ENCODE measurements at regions not wholly inside any gene's neighbourhood (a gene's known extent, or its start where the extent isn't known, plus 50 kb on each side); places are given as distances from the start of the nearest gene placed in this dataset.

DNA sequence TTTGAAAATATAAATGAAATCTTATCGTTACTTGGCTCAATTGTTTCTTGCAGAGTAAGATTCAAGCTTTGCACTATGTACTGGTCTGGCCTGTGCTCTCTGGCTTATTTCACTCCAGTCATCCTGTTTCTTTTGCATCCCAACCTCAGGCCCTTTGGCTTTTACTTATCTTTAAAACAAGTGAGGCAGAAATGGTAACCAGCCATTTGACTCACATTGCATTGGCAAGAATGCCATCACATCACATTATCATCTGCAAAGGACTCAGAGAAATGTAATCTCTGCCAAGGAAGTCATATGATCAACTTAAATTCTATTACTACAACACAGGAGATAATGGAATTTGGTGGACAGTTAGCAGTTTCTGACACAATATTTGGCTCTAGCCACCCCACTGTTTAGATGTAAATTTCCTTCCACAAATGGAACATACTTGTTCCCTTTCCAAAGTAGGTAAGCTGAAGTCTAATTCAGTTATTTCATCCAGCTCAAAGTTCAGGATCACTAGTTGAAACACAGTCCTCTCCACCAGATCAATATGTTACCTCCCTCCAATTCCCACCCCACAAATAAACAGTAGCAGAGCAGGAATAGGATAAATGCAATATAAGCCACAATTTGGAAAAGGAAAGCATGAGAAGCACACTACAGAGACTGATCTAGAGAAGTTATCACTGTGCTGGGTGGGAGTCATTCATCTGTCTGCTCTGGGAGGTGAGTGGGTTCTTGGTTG lies 65.0 kb upstream of the DSC1 start:
- TF ChIP-seq, protein P1, sequence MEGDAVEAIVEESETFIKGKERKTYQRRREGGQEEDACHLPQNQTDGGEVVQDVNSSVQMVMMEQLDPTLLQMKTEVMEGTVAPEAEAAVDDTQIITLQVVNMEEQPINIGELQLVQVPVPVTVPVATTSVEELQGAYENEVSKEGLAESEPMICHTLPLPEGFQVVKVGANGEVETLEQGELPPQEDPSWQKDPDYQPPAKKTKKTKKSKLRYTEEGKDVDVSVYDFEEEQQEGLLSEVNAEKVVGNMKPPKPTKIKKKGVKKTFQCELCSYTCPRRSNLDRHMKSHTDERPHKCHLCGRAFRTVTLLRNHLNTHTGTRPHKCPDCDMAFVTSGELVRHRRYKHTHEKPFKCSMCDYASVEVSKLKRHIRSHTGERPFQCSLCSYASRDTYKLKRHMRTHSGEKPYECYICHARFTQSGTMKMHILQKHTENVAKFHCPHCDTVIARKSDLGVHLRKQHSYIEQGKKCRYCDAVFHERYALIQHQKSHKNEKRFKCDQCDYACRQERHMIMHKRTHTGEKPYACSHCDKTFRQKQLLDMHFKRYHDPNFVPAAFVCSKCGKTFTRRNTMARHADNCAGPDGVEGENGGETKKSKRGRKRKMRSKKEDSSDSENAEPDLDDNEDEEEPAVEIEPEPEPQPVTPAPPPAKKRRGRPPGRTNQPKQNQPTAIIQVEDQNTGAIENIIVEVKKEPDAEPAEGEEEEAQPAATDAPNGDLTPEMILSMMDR (IDR thresholded peaks at IDR 0.05; ENCODE audit: low read depth, low read length): no peak
- DNase-seq (ENCODE audit: low read depth in 2 of 2): peak in 1 of 2 donors; percentile 44
- H3K4me3 ChIP-seq (replicated peaks in 1 of 2; ENCODE audit: low read depth in 2 of 2, low read length in 2 of 2): no peak overlapping the region

DNA sequence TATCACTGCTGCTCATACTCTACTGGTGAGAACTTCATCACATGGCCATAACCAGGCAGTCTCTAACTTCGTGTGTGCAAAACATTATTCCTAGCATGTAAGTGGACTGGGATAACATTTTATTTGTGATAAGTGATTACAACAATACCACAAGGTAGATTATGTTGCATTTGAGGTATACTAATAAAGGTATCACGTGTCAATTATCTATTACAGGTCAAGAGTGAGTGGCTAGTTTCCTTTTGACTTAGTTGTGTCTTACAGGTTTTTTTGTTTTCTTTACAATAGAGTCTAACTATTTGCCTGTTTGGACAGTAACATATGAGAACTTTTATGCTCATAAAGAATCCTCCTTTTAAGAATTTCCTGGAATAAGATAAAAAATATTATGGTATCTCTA lies 67.2 kb upstream of the DSC1 start:
- no peak for DNase-seq (ENCODE audit: low read depth in 2 of 2)
- no peak overlapping the region for H3K4me3 ChIP-seq (replicated peaks in 1 of 2; ENCODE audit: low read depth in 2 of 2, low read length in 2 of 2)
- TF ChIP-seq, protein P1 (IDR thresholded peaks at IDR 0.05; ENCODE audit: low read depth, low read length): no peak

DNA sequence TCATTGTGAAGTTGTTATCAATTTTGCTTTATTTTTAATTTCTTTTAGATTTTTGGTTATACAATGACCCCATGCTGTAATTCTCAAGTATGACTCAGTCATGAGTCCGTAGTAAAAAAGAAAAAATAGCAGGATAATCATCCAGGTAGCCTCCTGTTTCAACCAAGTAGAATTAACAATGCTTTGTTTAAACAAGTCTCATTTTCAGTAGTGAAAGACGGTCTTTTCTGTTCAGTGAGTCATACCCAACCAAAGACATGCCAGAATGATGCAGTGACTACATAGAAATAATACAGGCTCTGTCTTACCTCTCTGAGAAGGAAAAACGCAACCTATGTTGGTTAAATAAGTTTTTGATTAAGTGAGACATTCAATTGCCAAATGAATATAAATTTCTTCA lies 67.8 kb upstream of the DSC1 start:
- DNase-seq (ENCODE audit: low read depth in 2 of 2): peak in 1 of 2 donors; percentile 19
- TF ChIP-seq, protein P1 (IDR thresholded peaks at IDR 0.05; ENCODE audit: low read depth, low read length): no peak
- no peak overlapping the region for H3K4me3 ChIP-seq (replicated peaks in 1 of 2; ENCODE audit: low read depth in 2 of 2, low read length in 2 of 2)

DNA sequence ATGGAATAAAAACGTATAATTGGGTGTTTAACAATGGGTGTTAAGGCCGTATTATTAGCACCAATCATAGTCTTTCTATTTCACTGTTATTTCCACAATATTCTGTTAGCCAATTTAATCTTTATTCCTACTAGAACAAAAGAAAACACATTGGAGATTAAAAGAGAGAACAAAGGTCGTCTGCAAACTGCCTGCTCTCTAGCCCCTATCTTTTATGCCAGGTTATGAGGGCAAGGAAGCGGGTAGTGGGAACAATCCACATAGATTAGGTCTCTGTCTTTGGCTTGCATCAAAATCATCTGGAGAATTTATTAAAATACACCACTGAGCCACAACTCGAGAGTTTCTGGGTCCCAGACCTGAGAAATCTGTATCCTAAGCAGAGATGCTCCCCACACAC lies 69.4 kb upstream of the DSC1 start:
- DNase-seq (ENCODE audit: low read depth in 2 of 2): no peak
- TF ChIP-seq, protein P1 (IDR thresholded peaks at IDR 0.05; ENCODE audit: low read depth, low read length): no peak
- H3K4me3 ChIP-seq (replicated peaks in 1 of 2; ENCODE audit: low read depth in 2 of 2, low read length in 2 of 2): no peak overlapping the region

DNA sequence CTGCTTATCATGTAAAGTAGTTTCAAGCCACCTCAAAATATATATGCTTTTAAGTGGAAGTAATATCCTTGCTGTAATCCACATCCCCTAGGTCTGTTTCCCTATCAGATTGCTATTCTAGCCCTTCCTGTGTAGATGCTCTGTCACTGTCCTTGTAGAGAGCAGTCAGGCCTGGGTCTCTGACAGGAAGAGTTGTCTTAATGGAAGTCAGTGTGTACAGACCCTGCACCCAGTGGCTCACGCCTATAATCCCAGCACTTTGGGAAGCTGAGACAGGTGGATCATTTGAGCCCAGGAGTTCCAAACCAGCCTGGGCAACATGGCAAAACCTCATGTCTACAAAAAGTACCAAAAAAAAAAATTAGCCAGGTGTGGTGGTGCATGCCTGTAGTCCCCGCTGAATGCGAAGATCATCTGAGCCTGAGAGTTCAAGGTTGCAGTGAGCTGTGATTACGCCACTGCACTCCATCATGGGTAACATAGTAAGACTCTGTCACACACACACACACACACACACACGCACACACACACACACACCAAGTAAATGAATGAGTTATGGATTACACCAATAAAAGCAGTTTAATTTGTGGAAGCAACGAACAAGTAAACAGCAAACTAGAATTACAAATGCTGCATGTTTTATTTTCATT lies 70.2 kb upstream of the DSC1 start:
- no peak for DNase-seq (ENCODE audit: low read depth in 2 of 2)
- TF ChIP-seq, protein P1 (IDR thresholded peaks at IDR 0.05; ENCODE audit: low read depth, low read length): no peak
- H3K4me3 ChIP-seq (replicated peaks in 1 of 2; ENCODE audit: low read depth in 2 of 2, low read length in 2 of 2): no peak overlapping the region

DNA sequence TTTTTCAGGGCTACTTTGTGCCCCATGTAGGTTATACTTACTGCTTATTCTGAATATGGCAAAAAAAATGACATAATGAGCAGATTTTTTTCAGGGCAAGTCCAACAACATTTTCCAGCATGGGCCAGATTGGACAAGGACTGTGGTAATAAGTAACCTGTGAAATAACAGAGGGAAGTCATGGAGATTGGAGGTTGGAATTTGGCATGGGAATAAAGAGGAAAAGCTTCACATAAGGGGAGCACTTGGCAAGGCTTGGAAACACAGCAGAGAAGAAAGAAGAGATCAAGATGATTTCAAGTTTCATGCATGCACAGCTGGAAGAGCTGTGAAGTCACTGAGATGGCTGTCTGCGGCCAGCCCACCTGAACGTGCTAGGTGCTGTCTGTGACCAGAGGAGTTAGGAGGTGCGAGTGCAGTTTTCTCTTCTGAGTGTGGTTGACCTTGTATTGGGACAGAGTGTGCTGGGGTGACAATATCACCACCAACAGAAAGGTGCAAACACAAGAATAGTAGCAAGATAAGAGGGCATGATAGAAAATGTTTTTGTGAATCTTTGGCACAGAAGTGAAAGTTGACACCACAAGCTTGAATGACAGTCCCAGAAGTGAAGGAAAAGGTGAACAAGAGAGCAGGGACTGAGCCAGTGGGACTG lies 71.1 kb upstream of the DSC1 start:
- no peak for DNase-seq (ENCODE audit: low read depth in 2 of 2)
- H3K4me3 ChIP-seq (replicated peaks in 1 of 2; ENCODE audit: low read depth in 2 of 2, low read length in 2 of 2): no peak overlapping the region
- TF ChIP-seq, protein P1 (IDR thresholded peaks at IDR 0.05; ENCODE audit: low read depth, low read length): no peak
